GM21723 (cell line): ENCODE measurements at regions not wholly inside any gene's neighbourhood (a gene's known extent, or its start where the extent isn't known, plus 50 kb on each side); places are given as distances from the start of the nearest gene placed in this dataset.

ENCODE experiments used
- ATAC-seq: cut with Tn5 transposase; IDR thresholded peaks from one replicate; pipeline ENCODE4 v1.9.1; 2021; ENCODE audit warnings: mild to moderate bottlenecking, moderate library complexity; ENCODE audit not compliant: unreplicated experiment

- ATAC-seq = no peak
These were observed 370.7 kb upstream of the IRX2 start for GRCh38 chr5:3122216-3122615.

- no peak for ATAC-seq
These were observed 370.3 kb upstream of the IRX2 start for GRCh38 chr5:3121813-3122212.

GRCh38 chr5:3120028-3120427 lies 368.6 kb upstream of the IRX2 start:
- no peak for ATAC-seq

GRCh38 chr5:3119435-3119834 lies 368.0 kb upstream of the IRX2 start:
- no peak for ATAC-seq

GRCh38 chr5:3118340-3118739 lies 366.9 kb upstream of the IRX2 start:
- no peak for ATAC-seq

GRCh38 chr5:3116366-3116765 lies 364.9 kb upstream of the IRX2 start:
- ATAC-seq = no peak

GRCh38 chr5:3114467-3114866 lies 363.0 kb upstream of the IRX2 start:
- no peak for ATAC-seq

GRCh38 chr5:3110371-3110770 lies 358.9 kb upstream of the IRX2 start:
- ATAC-seq = no peak

GRCh38 chr5:3107156-3107611 lies 355.7 kb upstream of the IRX2 start:
- ATAC-seq = no peak

- ATAC-seq = no peak
These were observed 354.1 kb upstream of the IRX2 start for GRCh38 chr5:3105581-3105980.

GRCh38 chr5:3105172-3105571 lies 353.7 kb upstream of the IRX2 start:
- ATAC-seq = no peak

- no peak for ATAC-seq
These were observed 353.1 kb upstream of the IRX2 start for GRCh38 chr5:3104429-3105060.

- no peak for ATAC-seq
These were observed 351.9 kb upstream of the IRX2 start for GRCh38 chr5:3103262-3103811.

GRCh38 chr5:3102531-3102930 lies 351.1 kb upstream of the IRX2 start:
- ATAC-seq = no peak

GRCh38 chr5:3101561-3101960 lies 350.1 kb upstream of the IRX2 start:
- no peak for ATAC-seq

- ATAC-seq = no peak
These were observed 349.6 kb upstream of the IRX2 start for GRCh38 chr5:3100921-3101551.

GRCh38 chr5:3099954-3100353 lies 348.5 kb upstream of the IRX2 start:
- ATAC-seq = no peak

GRCh38 chr5:3099526-3099925 lies 348.0 kb upstream of the IRX2 start:
- ATAC-seq = no peak

GRCh38 chr5:3098821-3099220 lies 347.3 kb upstream of the IRX2 start:
- no peak for ATAC-seq

- ATAC-seq = no peak
These were observed 341.2 kb upstream of the IRX2 start for GRCh38 chr5:3092664-3093063.

- ATAC-seq = no peak
These were observed 340.7 kb upstream of the IRX2 start for GRCh38 chr5:3092211-3092610.

GRCh38 chr5:3091040-3091774 lies 339.7 kb upstream of the IRX2 start:
- no peak for ATAC-seq
